AG04450 (cell line): ENCODE measurements at regions not wholly inside any gene's neighbourhood (a gene's known extent, or its start where the extent isn't known, plus 50 kb on each side); places are given as distances from the start of the nearest gene placed in this dataset.

Source experiments
- CTCF ChIA-PET: fragments of 300-600, 350-600 bp; formaldehyde crosslinking; extraction: SDS; loops from one replicate; lab custom pipeline; 2022; ENCODE audit warnings: antibody characterized with exemption, inconsistent platforms; lab: Charles Lee
- POLR2A ChIA-PET: fragments of 350-600 bp; formaldehyde crosslinking; extraction: SDS; loops from one replicate; lab custom pipeline; 2021; ENCODE audit warnings: antibody characterized with exemption, inconsistent platforms; lab: Yijun Ruan, JAX
- DNase-seq: peaks from one replicate; pipeline ENCODE4 v3.0.0-alpha.2; 2011; ENCODE audit warnings: low read depth, low spot score
- H3K27ac ChIP-seq: one replicate; pipeline ENCODE4 v1.5.1; 2012; ENCODE audit warnings: low read depth, low read length, control low read depth
- H3K27me3 ChIP-seq: one replicate; pipeline ENCODE4 v1.6.0; 2012; ENCODE audit warnings: low read length; ENCODE audit not compliant: control insufficient read depth, insufficient read depth
- H3K4me3 ChIP-seq: 2 replicates; pipeline ENCODE4 v1.5.1; 2011; ENCODE audit warnings: mild to moderate bottlenecking, low read depth, low read length, control low read depth
- H3K9me3 ChIP-seq: 2 replicates; pipeline ENCODE4 v1.5.1; 2012; ENCODE audit warnings: low read length; ENCODE audit not compliant: control insufficient read depth, insufficient read depth
- CTCF ChIP-seq: IDR thresholded peaks from 2 replicates; pipeline ENCODE4 v1.5.1; 2011; ENCODE audit warnings: low read depth, low read length, control low read depth, inconsistent platforms

- Histone ChIP-seq H3K27me3 (no peaks in the 10 kb centered on the region), H3K4me3 (no peak overlapping the region), H3K9me3 (no peaks in the 10 kb centered on the region), H3K27ac (no peak overlapping the region)
- ChIA-PET POLR2A (no interaction called here), CTCF (no interaction called here)
- no peak for DNase-seq
- TF ChIP-seq CTCF = no peak
These were observed 83.5 kb upstream of the SPDL1 start for GRCh38 chr5:169499990-169500505.

GRCh38 chr5:169496878-169497277 is 86.7 kb upstream of the SPDL1 start:
- no peak overlapping the region for H3K27ac ChIP-seq
- no peak for DNase-seq
- POLR2A ChIA-PET = no interaction called here
- CTCF ChIA-PET = interaction anchor here (0.6 kb wide), 1 partner anchor 171 kb away, joined by 4 read pairs; no protein-coding TSS in a partner anchor
- no peaks in the 10 kb centered on the region for H3K9me3 ChIP-seq
- H3K27me3 ChIP-seq = no peaks in the 10 kb centered on the region
- TF ChIP-seq CTCF = no peak
- H3K4me3 ChIP-seq = no peak overlapping the region

GRCh38 chr5:169494941-169495548 is 88.5 kb upstream of the SPDL1 start:
- CTCF ChIA-PET = no interaction called here
- DNase-seq = no peak
- Histone ChIP-seq H3K4me3 (no peak overlapping the region), H3K9me3 (no peaks in the 10 kb centered on the region), H3K27me3 (no peaks in the 10 kb centered on the region), H3K27ac (no peak overlapping the region)
- POLR2A ChIA-PET = no interaction called here
- no peak for TF ChIP-seq CTCF

GRCh38 chr5:169494383-169494935 is 89.1 kb upstream of the SPDL1 start:
- ChIA-PET POLR2A (no interaction called here), CTCF (no interaction called here)
- no peaks in the 10 kb centered on the region for H3K27me3 ChIP-seq
- H3K27ac ChIP-seq = no peak overlapping the region
- TF ChIP-seq CTCF = no peak
- H3K4me3 ChIP-seq = no peak overlapping the region
- no peak for DNase-seq
- no peaks in the 10 kb centered on the region for H3K9me3 ChIP-seq

- ChIA-PET CTCF (no interaction called here), POLR2A (no interaction called here)
- no peak overlapping the region for H3K27ac ChIP-seq
- H3K27me3 ChIP-seq = no peaks in the 10 kb centered on the region
- TF ChIP-seq CTCF = no peak
- H3K9me3 ChIP-seq = no peaks in the 10 kb centered on the region
- no peak for DNase-seq
- no peak overlapping the region for H3K4me3 ChIP-seq
These were observed 109.3 kb upstream of the SPDL1 start for GRCh38 chr5:169474226-169474625.
